ENCODE measurements at regions not wholly inside any gene's neighbourhood (a gene's known extent, or its start where the extent isn't known, plus 50 kb on each side); places are given as distances from the start of the nearest gene placed in this dataset.

- DNase-seq (no peak), ATAC-seq (no peak)
- no peaks in the 10 kb centered on the region for H3K4me1 ChIP-seq
- H3K9me3 ChIP-seq = no peaks in the 10 kb centered on the region
- no peaks in the 10 kb centered on the region for H3K27me3 ChIP-seq (ENCODE audit: low read depth)
- H3K4me3 ChIP-seq = no peak overlapping the region
- intact Hi-C loops (cut with DNase I) = no loop called here
- TF ChIP-seq CTCF (IDR thresholded peaks at IDR 0.05) = no peak
- no peaks in the 10 kb centered on the region for H3K36me3 ChIP-seq
- H3K27ac ChIP-seq = no peak overlapping the region
Measured at GRCh38 chr5:58211441-58211840, 248.4 kb downstream of the PLK2 start.

- Histone ChIP-seq H3K27me3 (ENCODE audit: low read depth) (no peaks in the 10 kb centered on the region), H3K9me3 (no peaks in the 10 kb centered on the region), H3K4me1 (no peaks in the 10 kb centered on the region), H3K36me3 (no peaks in the 10 kb centered on the region), H3K27ac (no peak overlapping the region), H3K4me3 (no peak overlapping the region)
- TF ChIP-seq CTCF (IDR thresholded peaks at IDR 0.05) = no peak
- DNase-seq (no peak), ATAC-seq (no peak)
- intact Hi-C loops (cut with DNase I) = no loop called here
Measured at GRCh38 chr5:58208674-58209073, 251.2 kb downstream of the PLK2 start.

GRCh38 chr5:58207076-58207475 lies 252.8 kb downstream of the PLK2 start:
- Histone ChIP-seq H3K9me3 (no peaks in the 10 kb centered on the region), H3K27me3 (ENCODE audit: low read depth) (no peaks in the 10 kb centered on the region), H3K4me3 (no peak overlapping the region), H3K36me3 (no peaks in the 10 kb centered on the region), H3K4me1 (no peaks in the 10 kb centered on the region), H3K27ac (no peak overlapping the region)
- intact Hi-C loops (cut with DNase I) = no loop called here
- no peak for DNase-seq
- ATAC-seq = no peak
- TF ChIP-seq CTCF (IDR thresholded peaks at IDR 0.05) = no peak

GRCh38 chr5:58204966-58205365 lies 254.9 kb downstream of the PLK2 start:
- no peak for TF ChIP-seq CTCF (IDR thresholded peaks at IDR 0.05)
- ATAC-seq (no peak), DNase-seq (no peak)
- Histone ChIP-seq H3K4me1 (no peaks in the 10 kb centered on the region), H3K27me3 (ENCODE audit: low read depth) (no peaks in the 10 kb centered on the region), H3K27ac (no peak overlapping the region), H3K4me3 (no peak overlapping the region), H3K9me3 (no peaks in the 10 kb centered on the region), H3K36me3 (no peaks in the 10 kb centered on the region)
- intact Hi-C loops (cut with DNase I) = no loop called here

GRCh38 chr5:58202941-58203444 lies 256.9 kb downstream of the PLK2 start:
- H3K27ac ChIP-seq = no peak overlapping the region
- peak in 1 of 2 donors; percentile 11 for ATAC-seq
- no peaks in the 10 kb centered on the region for H3K36me3 ChIP-seq
- H3K4me3 ChIP-seq = no peak overlapping the region
- H3K4me1 ChIP-seq = no peaks in the 10 kb centered on the region
- TF ChIP-seq CTCF (IDR thresholded peaks at IDR 0.05) = no peak
- no peak for DNase-seq
- H3K27me3 ChIP-seq (ENCODE audit: low read depth) = no peaks in the 10 kb centered on the region
- no peaks in the 10 kb centered on the region for H3K9me3 ChIP-seq
- intact Hi-C loops (cut with DNase I) = no loop called here

Measured in lower lobe of right lung (tissue), 2 donors.